ENCODE measurements at regions not wholly inside any gene's neighbourhood (a gene's known extent, or its start where the extent isn't known, plus 50 kb on each side); places are given as distances from the start of the nearest gene placed in this dataset.

DNA sequence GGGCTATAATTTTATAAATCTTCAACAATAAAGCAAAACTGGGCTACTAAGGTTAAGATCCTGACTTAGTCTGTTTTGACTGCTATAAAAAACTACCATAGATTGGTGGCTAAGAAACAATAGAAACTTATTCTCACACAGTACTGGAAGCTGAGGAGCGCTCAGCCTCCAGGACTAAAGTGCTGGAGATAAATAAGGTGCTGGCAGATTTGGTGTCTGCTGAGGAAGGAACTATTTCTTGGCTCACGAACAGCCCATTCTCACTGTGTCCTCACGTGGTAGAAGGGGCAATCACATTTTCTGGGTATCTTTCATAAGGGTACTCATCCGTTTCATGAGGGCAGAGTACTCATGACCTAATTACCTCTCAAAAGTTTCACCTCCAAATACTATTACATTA lies 166.8 kb upstream of the CBLB start:
- Histone ChIP-seq H3K27ac (ENCODE audit: low read depth in 1 of 2, low read length in 2 of 2) (no peak overlapping the region), H3K4me3 (ENCODE audit: low read length in 2 of 2) (no peak overlapping the region), H3K27me3 (ENCODE audit: control insufficient read depth in 1 of 2, insufficient read depth in 2 of 2, low read length in 1 of 2) (peaks cover 0 to 2% of the 10 kb centered on the region in 2 donors), H3K4me1 (ENCODE audit: control insufficient read depth in 1 of 2, insufficient read depth in 2 of 2, low read length in 2 of 2) (no peaks in the 10 kb centered on the region), H3K9me3 (ENCODE audit: control insufficient read depth, low read length) (no peaks in the 10 kb centered on the region), H3K36me3 (ENCODE audit: control insufficient read depth in 1 of 2, insufficient read depth in 2 of 2, low read length in 1 of 2) (no peaks in the 10 kb centered on the region)
- DNase-seq (no peak), ATAC-seq (ENCODE audit: low FRiP score) (no peak)
- 74 to 79% methylated on average over 4 of the region's 4 CpGs for whole genome bisulfite sequencing, 2 donors
- intact Hi-C loops (cut with DNase I) = no loop called here

DNA sequence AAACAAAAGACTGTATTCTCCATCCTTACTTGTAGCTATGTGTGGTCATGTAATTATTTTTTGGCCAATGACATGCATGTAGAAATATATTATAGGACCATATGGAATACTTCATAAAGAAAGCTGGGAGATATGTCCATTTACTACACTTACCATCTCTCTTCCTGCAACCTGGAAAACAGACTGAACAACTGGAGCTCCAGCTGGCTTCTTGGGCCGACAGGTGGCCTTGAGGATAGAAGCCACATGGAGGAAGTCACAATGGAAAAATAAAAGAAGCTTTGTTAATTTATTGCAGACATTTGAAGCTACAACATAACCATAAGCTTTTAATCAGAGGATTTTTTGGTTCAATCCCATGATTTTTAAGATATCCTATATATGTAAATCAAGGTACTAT lies 167.9 kb upstream of the CBLB start:
- 93 to 95% methylated on average over 1 of the region's 1 CpG for WGBS, 2 donors
- intact Hi-C loops (cut with DNase I) = no loop called here
- Histone ChIP-seq H3K4me1 (ENCODE audit: control insufficient read depth in 1 of 2, insufficient read depth in 2 of 2, low read length in 2 of 2) (no peaks in the 10 kb centered on the region), H3K4me3 (ENCODE audit: low read length in 2 of 2) (no peak overlapping the region), H3K27me3 (ENCODE audit: control insufficient read depth in 1 of 2, insufficient read depth in 2 of 2, low read length in 1 of 2) (peaks cover 0 to 2% of the 10 kb centered on the region in 2 donors), H3K36me3 (ENCODE audit: control insufficient read depth in 1 of 2, insufficient read depth in 2 of 2, low read length in 1 of 2) (no peaks in the 10 kb centered on the region), H3K27ac (ENCODE audit: low read depth in 1 of 2, low read length in 2 of 2) (no peak overlapping the region), H3K9me3 (ENCODE audit: control insufficient read depth, low read length) (no peaks in the 10 kb centered on the region)
- no peak for ATAC-seq (ENCODE audit: low FRiP score)
- no peak for DNase-seq

DNA sequence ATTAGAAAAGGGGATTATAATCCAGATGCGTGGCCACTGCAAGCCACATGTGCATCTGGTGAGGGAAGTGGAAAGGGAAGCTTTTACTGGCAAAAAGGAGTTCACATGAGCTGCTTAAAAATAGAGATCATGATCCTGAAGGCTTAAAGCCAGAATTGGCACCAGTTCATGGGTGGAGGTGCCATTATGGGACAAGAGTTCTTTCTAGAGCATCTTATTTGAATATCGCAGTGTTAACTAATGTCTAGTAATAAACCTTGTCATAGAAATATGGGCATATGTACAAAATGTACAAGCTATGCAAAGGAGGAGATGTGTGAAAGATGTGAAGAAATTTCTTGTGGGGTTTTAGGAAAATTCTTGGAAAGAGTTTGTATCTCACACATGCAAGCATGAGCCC lies 178.4 kb upstream of the CBLB start:
- Histone ChIP-seq H3K4me1 (ENCODE audit: control insufficient read depth in 1 of 2, insufficient read depth in 2 of 2, low read length in 2 of 2) (no peaks in the 10 kb centered on the region), H3K27ac (ENCODE audit: low read depth in 1 of 2, low read length in 2 of 2) (no peak overlapping the region), H3K9me3 (ENCODE audit: control insufficient read depth, low read length) (no peaks in the 10 kb centered on the region), H3K27me3 (ENCODE audit: control insufficient read depth in 1 of 2, insufficient read depth in 2 of 2, low read length in 1 of 2) (no peaks in the 10 kb centered on the region), H3K4me3 (ENCODE audit: low read length in 2 of 2) (no peak overlapping the region), H3K36me3 (ENCODE audit: control insufficient read depth in 1 of 2, insufficient read depth in 2 of 2, low read length in 1 of 2) (no peaks in the 10 kb centered on the region)
- 93 to 98% methylated on average over 2 of the region's 2 CpGs for WGBS, 2 donors
- ATAC-seq (ENCODE audit: low FRiP score) = no peak
- intact Hi-C loops (cut with DNase I) = no loop called here
- no peak for DNase-seq

DNA sequence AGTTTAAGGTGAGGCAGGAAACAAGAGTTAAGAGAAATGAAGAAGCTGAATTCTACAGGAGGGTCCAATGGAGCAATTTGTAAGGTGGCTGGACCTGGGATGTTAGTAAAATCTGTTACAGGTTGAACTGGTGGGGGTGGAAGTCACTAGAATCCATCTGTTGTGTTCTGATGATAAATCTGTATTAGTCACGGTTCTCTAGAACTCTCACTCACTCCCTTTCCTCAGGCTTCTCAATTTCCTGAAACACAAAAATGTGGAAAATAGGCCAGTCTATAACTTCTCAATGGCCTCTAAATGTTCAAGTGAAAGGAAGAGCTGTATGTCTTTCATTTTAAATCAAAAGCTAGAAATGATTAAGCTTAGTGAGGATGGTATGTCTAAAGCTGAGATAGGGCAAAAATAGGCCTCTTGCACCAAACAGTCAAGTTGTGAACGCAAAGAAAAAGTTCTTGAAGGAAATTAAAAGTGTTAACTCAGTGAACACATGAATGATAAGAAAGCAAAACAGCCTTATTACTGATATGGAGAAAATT lies 180.2 kb upstream of the CBLB start:
- H3K27me3 ChIP-seq (ENCODE audit: control insufficient read depth in 1 of 2, insufficient read depth in 2 of 2, low read length in 1 of 2) = no peaks in the 10 kb centered on the region
- H3K36me3 ChIP-seq (ENCODE audit: control insufficient read depth in 1 of 2, insufficient read depth in 2 of 2, low read length in 1 of 2) = no peaks in the 10 kb centered on the region
- H3K9me3 ChIP-seq (ENCODE audit: control insufficient read depth, low read length) = no peaks in the 10 kb centered on the region
- H3K4me3 ChIP-seq (ENCODE audit: low read length in 2 of 2) = no peak overlapping the region
- no peak overlapping the region for H3K27ac ChIP-seq (ENCODE audit: low read depth in 1 of 2, low read length in 2 of 2)
- intact Hi-C loops (cut with DNase I) = no loop called here
- no peak for ATAC-seq (ENCODE audit: low FRiP score)
- DNase-seq = no peak
- no peaks in the 10 kb centered on the region for H3K4me1 ChIP-seq (ENCODE audit: control insufficient read depth in 1 of 2, insufficient read depth in 2 of 2, low read length in 2 of 2)
- WGBS, 2 donors = 95 to 96% methylated on average over 2 of the region's 2 CpGs

DNA sequence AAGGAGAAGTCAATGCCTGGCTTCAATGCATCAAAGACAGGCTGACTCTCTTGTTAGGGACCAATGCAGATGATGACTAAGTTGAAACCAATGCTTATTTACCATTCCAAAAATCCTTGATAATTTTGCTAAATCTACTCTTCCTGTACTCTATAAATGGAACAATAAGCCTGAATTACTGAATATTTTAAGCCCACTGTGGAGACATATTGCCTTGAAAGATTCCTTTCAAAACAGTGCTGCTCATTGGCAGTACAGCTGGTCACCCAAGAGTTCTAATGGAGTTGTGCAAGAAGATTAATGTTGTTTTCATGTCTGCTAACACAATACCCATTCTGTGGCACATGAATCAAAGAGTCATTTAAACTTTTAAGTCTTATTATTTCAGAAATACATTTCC lies 181.0 kb upstream of the CBLB start:
- intact Hi-C loops (cut with DNase I) = no loop called here
- Histone ChIP-seq H3K9me3 (ENCODE audit: control insufficient read depth, low read length) (no peaks in the 10 kb centered on the region), H3K4me3 (ENCODE audit: low read length in 2 of 2) (no peak overlapping the region), H3K27me3 (ENCODE audit: control insufficient read depth in 1 of 2, insufficient read depth in 2 of 2, low read length in 1 of 2) (no peaks in the 10 kb centered on the region), H3K4me1 (ENCODE audit: control insufficient read depth in 1 of 2, insufficient read depth in 2 of 2, low read length in 2 of 2) (no peaks in the 10 kb centered on the region), H3K36me3 (ENCODE audit: control insufficient read depth in 1 of 2, insufficient read depth in 2 of 2, low read length in 1 of 2) (no peaks in the 10 kb centered on the region), H3K27ac (ENCODE audit: low read depth in 1 of 2, low read length in 2 of 2) (no peak overlapping the region)
- ATAC-seq (ENCODE audit: low FRiP score) (no peak), DNase-seq (no peak)

DNA sequence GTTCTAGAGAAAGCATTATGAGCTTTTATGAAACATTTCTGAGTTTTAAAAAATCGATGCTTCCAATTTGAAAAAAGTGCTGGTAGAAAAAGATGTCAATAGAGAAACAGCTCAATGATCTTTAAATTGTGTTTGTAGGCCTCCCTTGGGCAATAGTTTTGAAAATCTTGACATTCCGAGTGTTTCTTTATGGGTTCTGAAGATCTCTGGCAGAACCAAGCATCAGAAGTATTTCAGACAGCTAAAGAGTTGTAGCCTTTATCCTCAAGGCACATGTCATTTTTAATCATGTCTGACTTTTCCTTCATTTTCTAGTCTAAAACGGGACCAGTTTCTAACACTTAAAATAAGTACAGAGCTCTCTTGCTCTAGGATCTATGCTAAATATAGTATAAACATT lies 188.1 kb upstream of the CBLB start:
- whole genome bisulfite sequencing, 2 donors = 78 to 80% methylated on average over 3 of the region's 3 CpGs
- H3K4me1 ChIP-seq (ENCODE audit: control insufficient read depth in 1 of 2, insufficient read depth in 2 of 2, low read length in 2 of 2) = no peaks in the 10 kb centered on the region
- intact Hi-C loops (cut with DNase I) = no loop called here
- ATAC-seq (ENCODE audit: low FRiP score) (no peak), DNase-seq (no peak)
- H3K4me3 ChIP-seq (ENCODE audit: low read length in 2 of 2) = no peak overlapping the region
- no peak overlapping the region for H3K27ac ChIP-seq (ENCODE audit: low read depth in 1 of 2, low read length in 2 of 2)
- no peaks in the 10 kb centered on the region for H3K27me3 ChIP-seq (ENCODE audit: control insufficient read depth in 1 of 2, insufficient read depth in 2 of 2, low read length in 1 of 2)
- H3K36me3 ChIP-seq (ENCODE audit: control insufficient read depth in 1 of 2, insufficient read depth in 2 of 2, low read length in 1 of 2) = no peaks in the 10 kb centered on the region
- H3K9me3 ChIP-seq (ENCODE audit: control insufficient read depth, low read length) = no peaks in the 10 kb centered on the region

DNA sequence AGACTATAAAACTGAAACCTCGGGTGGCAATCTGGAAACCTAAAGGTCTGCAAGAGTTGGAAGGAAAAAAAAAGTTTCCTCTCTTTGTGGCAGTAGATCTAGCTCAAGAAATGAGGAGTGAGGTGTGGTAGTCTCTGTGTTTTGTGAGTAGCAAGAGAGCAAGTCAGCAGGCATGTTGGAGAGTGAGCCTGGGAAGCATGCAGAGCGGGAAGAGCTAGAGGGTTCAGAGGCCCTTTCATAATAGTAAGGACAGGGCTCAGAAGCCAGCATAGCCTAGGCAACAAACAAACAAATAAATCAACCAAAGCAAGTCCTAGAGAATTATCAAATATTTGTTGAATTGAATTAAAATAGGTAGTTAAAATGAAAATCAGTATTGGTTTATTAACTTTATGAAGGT lies 189.7 kb upstream of the CBLB start:
- 87 to 91% methylated on average over 2 of the region's 2 CpGs for WGBS, 2 donors
- H3K27me3 ChIP-seq (ENCODE audit: control insufficient read depth in 1 of 2, insufficient read depth in 2 of 2, low read length in 1 of 2) = no peaks in the 10 kb centered on the region
- intact Hi-C loops (cut with DNase I) = no loop called here
- no peaks in the 10 kb centered on the region for H3K4me1 ChIP-seq (ENCODE audit: control insufficient read depth in 1 of 2, insufficient read depth in 2 of 2, low read length in 2 of 2)
- H3K36me3 ChIP-seq (ENCODE audit: control insufficient read depth in 1 of 2, insufficient read depth in 2 of 2, low read length in 1 of 2) = no peaks in the 10 kb centered on the region
- no peak overlapping the region for H3K27ac ChIP-seq (ENCODE audit: low read depth in 1 of 2, low read length in 2 of 2)
- no peaks in the 10 kb centered on the region for H3K9me3 ChIP-seq (ENCODE audit: control insufficient read depth, low read length)
- DNase-seq (no peak), ATAC-seq (ENCODE audit: low FRiP score) (no peak)
- H3K4me3 ChIP-seq (ENCODE audit: low read length in 2 of 2) = no peak overlapping the region

DNA sequence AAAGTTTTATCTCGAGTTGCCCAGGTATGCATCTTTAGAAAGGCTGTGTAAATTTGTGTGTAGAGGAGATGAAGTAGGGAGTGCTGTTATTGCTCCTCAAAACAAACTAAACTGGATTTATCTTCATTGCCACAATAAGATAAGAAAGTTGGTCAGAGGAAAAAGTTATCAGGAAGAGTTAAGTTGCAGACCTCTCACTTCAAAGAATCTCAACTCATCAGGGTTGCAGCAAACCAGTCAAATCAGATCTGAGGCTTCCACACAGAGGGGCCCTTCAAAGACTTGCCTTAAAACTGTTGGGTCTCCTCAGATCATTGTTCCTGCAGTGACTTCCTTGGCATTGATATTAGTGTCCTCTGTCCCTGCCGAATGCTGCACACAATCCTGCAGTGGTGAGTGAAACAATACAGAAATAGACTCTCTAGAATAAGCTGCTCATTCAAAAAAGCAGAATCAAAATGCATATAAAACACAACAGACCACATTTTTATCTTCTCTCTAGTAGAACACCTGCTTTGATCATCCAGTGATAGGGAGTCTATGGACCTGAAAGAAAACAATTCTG lies 191.2 kb upstream of the CBLB start:
- intact Hi-C loops (cut with DNase I) = loop anchor here in 1 of 2 donors (10.0 kb wide), 1 partner anchor 75 kb away; no protein-coding TSS in a partner anchor
- Histone ChIP-seq H3K4me3 (ENCODE audit: low read length in 2 of 2) (no peak overlapping the region), H3K27me3 (ENCODE audit: control insufficient read depth in 1 of 2, insufficient read depth in 2 of 2, low read length in 1 of 2) (no peaks in the 10 kb centered on the region), H3K27ac (ENCODE audit: low read depth in 1 of 2, low read length in 2 of 2) (no peak overlapping the region), H3K4me1 (ENCODE audit: control insufficient read depth in 1 of 2, insufficient read depth in 2 of 2, low read length in 2 of 2) (no peaks in the 10 kb centered on the region), H3K9me3 (ENCODE audit: control insufficient read depth, low read length) (no peaks in the 10 kb centered on the region), H3K36me3 (ENCODE audit: control insufficient read depth in 1 of 2, insufficient read depth in 2 of 2, low read length in 1 of 2) (no peaks in the 10 kb centered on the region)
- DNase-seq (no peak), ATAC-seq (ENCODE audit: low FRiP score) (no peak)
- 69% methylated on average over 2 of the region's 2 CpGs for WGBS, 2 donors

DNA sequence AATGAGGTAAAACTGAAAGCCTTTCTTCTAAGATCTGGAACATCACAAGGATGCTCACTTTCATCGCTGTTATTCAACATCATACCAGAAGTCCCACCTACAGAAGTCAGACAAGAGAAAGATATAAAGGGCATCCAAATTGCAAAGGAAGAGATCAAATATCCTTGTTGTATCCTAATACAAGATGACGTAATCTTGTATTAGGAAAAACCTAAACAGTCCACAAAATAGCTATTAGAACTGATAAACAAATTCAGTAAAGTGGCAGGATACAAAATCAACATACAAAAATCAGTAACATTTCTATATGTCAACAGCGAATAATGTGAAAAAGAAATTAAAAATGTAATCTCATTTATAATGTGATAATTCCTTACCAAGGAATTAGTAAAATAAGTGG lies 195.1 kb upstream of the CBLB start:
- 97 to 98% methylated on average over 3 of the region's 3 CpGs for WGBS, 2 donors
- intact Hi-C loops (cut with DNase I) = loop anchor here in 1 of 2 donors (10.0 kb wide), 1 partner anchor 79 kb away; no protein-coding TSS in a partner anchor

More for the DNA sequence above, 195.1 kb upstream of the CBLB start:
- Histone ChIP-seq H3K36me3 (ENCODE audit: control insufficient read depth in 1 of 2, insufficient read depth in 2 of 2, low read length in 1 of 2) (no peaks in the 10 kb centered on the region), H3K4me3 (ENCODE audit: low read length in 2 of 2) (no peak overlapping the region), H3K27ac (ENCODE audit: low read depth in 1 of 2, low read length in 2 of 2) (no peak overlapping the region), H3K27me3 (ENCODE audit: control insufficient read depth in 1 of 2, insufficient read depth in 2 of 2, low read length in 1 of 2) (no peaks in the 10 kb centered on the region), H3K9me3 (ENCODE audit: control insufficient read depth, low read length) (no peaks in the 10 kb centered on the region), H3K4me1 (ENCODE audit: control insufficient read depth in 1 of 2, insufficient read depth in 2 of 2, low read length in 2 of 2) (no peaks in the 10 kb centered on the region)
- DNase-seq (no peak), ATAC-seq (ENCODE audit: low FRiP score) (no peak)

All from aorta (tissue), 5 donors.